ENCODE measurements at regions not wholly inside any gene's neighbourhood (a gene's known extent, or its start where the extent isn't known, plus 50 kb on each side); places are given as distances from the start of the nearest gene placed in this dataset.

DNA sequence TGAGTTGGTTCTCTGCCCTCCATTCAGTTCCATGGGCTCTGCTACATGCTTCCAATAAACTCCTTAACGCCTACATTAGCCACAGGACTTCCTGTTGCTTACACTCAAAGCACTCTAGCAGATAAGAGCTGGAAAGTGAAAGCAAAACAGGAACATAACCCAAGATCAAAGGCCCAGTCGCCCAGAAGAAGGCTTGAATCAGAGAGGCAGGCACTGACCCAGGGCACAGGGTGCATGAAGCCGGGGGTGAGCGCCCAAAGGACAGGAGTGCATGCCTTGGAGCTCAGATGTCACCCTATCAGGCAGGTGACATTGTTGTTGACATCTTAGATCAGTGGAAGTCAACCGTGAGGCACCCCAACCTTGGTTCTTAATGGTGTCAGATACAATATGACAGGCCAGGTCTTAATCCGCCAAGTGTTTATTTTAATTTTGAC is 235.1 kb downstream of the UACA start:
- 67% methylated on average over 3 of the region's 6 CpGs; no CpG with 5 or more reads in 1 of the 2 experiments for WGBS, 2 experiments (ENCODE audit: extremely low coverage in 2 of 2, insufficient read length in 1 of 2)
- no peak overlapping the region for H2AK9ac ChIP-seq (replicated peaks; ENCODE audit: low read depth, low read length, poor library complexity)
- POLR2A ChIA-PET (ENCODE audit: unreplicated experiment) = no interaction called here

More for the DNA sequence above, 235.1 kb downstream of the UACA start:
- peaks cover 2% of the 10 kb centered on the region; the same call in 1 of the 2 replicates for H3K4me1 ChIP-seq (ENCODE audit: control insufficient read depth, insufficient read depth, low read length)
- no peak overlapping the region for H3K4ac ChIP-seq (ENCODE audit: low read depth, low read length)
- H3K9me3 ChIP-seq (ENCODE audit: control insufficient read depth, insufficient read depth, low read length) = no peaks in the 10 kb centered on the region
- H3K27ac ChIP-seq (ENCODE audit: insufficient read depth, low read length) = no peak overlapping the region
- H3K36me3 ChIP-seq (ENCODE audit: control insufficient read depth, insufficient read depth, low read length) = no peaks in the 10 kb centered on the region
- peaks cover 4% of the 10 kb centered on the region; the same call in 1 of the 2 replicates for H3K9me1 ChIP-seq (ENCODE audit: insufficient read depth, low read length)
- H2BK15ac ChIP-seq (ENCODE audit: low read depth, low read length) = no peak overlapping the region
- TF ChIP-seq, protein P1, sequence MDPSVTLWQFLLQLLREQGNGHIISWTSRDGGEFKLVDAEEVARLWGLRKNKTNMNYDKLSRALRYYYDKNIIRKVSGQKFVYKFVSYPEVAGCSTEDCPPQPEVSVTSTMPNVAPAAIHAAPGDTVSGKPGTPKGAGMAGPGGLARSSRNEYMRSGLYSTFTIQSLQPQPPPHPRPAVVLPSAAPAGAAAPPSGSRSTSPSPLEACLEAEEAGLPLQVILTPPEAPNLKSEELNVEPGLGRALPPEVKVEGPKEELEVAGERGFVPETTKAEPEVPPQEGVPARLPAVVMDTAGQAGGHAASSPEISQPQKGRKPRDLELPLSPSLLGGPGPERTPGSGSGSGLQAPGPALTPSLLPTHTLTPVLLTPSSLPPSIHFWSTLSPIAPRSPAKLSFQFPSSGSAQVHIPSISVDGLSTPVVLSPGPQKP (IDR thresholded peaks at IDR 0.05; ENCODE audit: borderline replicate concordance, low read depth, low read length) = no peak
- TF ChIP-seq BHLHE40 (IDR thresholded peaks at IDR 0.05; ENCODE audit: low read depth, low read length) (no peak), FOS (IDR thresholded peaks at IDR 0.05; ENCODE audit: low read depth, low read length) (no peak), CHD1 (IDR thresholded peaks at IDR 0.05; ENCODE audit: low read depth, low read length) (no peak), MAFK (IDR thresholded peaks at IDR 0.05; ENCODE audit: low read depth, low read length) (no peak), RCOR1 (IDR thresholded peaks at IDR 0.05; ENCODE audit: insufficient replicate concordance, low read length) (no peak), SMC3 (IDR thresholded peaks at IDR 0.05; ENCODE audit: low read depth, low read length) (no peak), RAD21 (IDR thresholded peaks at IDR 0.05; ENCODE audit: low read length) (no peak), NFE2L2 (IDR thresholded peaks at IDR 0.05; ENCODE audit: low read depth, low read length) (no peak), MAZ (IDR thresholded peaks at IDR 0.05; ENCODE audit: borderline replicate concordance, low read depth, low read length) (no peak), POLR2A (IDR thresholded peaks at IDR 0.05; ENCODE audit: low read depth, low read length) (no peak), MXI1 (IDR thresholded peaks at IDR 0.05; ENCODE audit: borderline replicate concordance, low read depth, low read length) (no peak), RFX5 (IDR thresholded peaks at IDR 0.05; ENCODE audit: low read depth, low read length) (no peak), CEBPB (IDR thresholded peaks at IDR 0.05; ENCODE audit: low read depth, low read length) (no peak)
- TF ChIP-seq, protein P2, sequence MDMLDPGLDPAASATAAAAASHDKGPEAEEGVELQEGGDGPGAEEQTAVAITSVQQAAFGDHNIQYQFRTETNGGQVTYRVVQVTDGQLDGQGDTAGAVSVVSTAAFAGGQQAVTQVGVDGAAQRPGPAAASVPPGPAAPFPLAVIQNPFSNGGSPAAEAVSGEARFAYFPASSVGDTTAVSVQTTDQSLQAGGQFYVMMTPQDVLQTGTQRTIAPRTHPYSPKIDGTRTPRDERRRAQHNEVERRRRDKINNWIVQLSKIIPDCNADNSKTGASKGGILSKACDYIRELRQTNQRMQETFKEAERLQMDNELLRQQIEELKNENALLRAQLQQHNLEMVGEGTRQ (IDR thresholded peaks at IDR 0.05; ENCODE audit: low read depth, low read length) = no peak
- TF ChIP-seq, protein P3, sequence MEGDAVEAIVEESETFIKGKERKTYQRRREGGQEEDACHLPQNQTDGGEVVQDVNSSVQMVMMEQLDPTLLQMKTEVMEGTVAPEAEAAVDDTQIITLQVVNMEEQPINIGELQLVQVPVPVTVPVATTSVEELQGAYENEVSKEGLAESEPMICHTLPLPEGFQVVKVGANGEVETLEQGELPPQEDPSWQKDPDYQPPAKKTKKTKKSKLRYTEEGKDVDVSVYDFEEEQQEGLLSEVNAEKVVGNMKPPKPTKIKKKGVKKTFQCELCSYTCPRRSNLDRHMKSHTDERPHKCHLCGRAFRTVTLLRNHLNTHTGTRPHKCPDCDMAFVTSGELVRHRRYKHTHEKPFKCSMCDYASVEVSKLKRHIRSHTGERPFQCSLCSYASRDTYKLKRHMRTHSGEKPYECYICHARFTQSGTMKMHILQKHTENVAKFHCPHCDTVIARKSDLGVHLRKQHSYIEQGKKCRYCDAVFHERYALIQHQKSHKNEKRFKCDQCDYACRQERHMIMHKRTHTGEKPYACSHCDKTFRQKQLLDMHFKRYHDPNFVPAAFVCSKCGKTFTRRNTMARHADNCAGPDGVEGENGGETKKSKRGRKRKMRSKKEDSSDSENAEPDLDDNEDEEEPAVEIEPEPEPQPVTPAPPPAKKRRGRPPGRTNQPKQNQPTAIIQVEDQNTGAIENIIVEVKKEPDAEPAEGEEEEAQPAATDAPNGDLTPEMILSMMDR (conservative IDR thresholded peaks at IDR 0.05; ENCODE audit: low read depth, low read length) = no peak
- no peak overlapping the region for H2BK120ac ChIP-seq (ENCODE audit: low read depth, low read length)
- peak; percentile 66; the same call in 1 of the 2 replicates for ATAC-seq (ENCODE audit: low read depth)
- dilution Hi-C loops (cut with HindIII; ENCODE audit: low sequenced_read_pairs, unreplicated experiment) = no loop called here
- H3K9ac ChIP-seq (ENCODE audit: low read depth, low read length) = no peak overlapping the region
- peak; percentile 54 for DNase-seq
- no peak overlapping the region for H4K8ac ChIP-seq (ENCODE audit: low read depth in 2 of 2, low read length in 2 of 2)
- no peak overlapping the region for H4K5ac ChIP-seq (ENCODE audit: low read depth, low read length)
- H2BK20ac ChIP-seq (ENCODE audit: low read depth, low read length) = no peak overlapping the region
- in situ Hi-C loops (cut with MboI; ENCODE audit: low sequenced_read_pairs) = no loop called here
- BruUV-seq (replicated peaks) = no TSS peak
- intact Hi-C loops (cut with micrococcal nuclease) = no loop called here
- H3K56ac ChIP-seq (ENCODE audit: extremely low read depth, insufficient read depth, low read length) = no peak overlapping the region
- H3K27me3 ChIP-seq (ENCODE audit: control insufficient read depth, insufficient read depth, low read length) = peaks cover 61% of the 10 kb centered on the region
- H4K91ac ChIP-seq (ENCODE audit: insufficient read depth, low read depth, low read length) = no peak overlapping the region
- no peak overlapping the region for H2AFZ ChIP-seq (replicated peaks; ENCODE audit: low read length, poor library complexity)
- no peak overlapping the region for H2AK5ac ChIP-seq (ENCODE audit: low read depth, low read length)
- H3K23ac ChIP-seq (ENCODE audit: low read depth, low read length) = no peak overlapping the region
- no peaks in the 10 kb centered on the region for H3K79me1 ChIP-seq (ENCODE audit: low read depth in 1 of 2, low read length in 2 of 2)
- H3K14ac ChIP-seq (replicated peaks; ENCODE audit: low read depth, low read length) = no peak overlapping the region
- H2BK5ac ChIP-seq (ENCODE audit: low read depth, low read length, poor library complexity, severe bottlenecking) = no peak overlapping the region
- CTCF ChIA-PET = interaction anchor here (1.0 kb wide), 1 partner anchor 23 kb away, joined by 3 read pairs; no protein-coding TSS in a partner anchor
- no peak overlapping the region for H3K4me3 ChIP-seq (ENCODE audit: insufficient read depth, low read depth, low read length)
- H3K18ac ChIP-seq (ENCODE audit: low read depth, low read length) = no peak overlapping the region
- H4K20me1 ChIP-seq (ENCODE audit: insufficient read depth, low read length) = no peaks in the 10 kb centered on the region
- H3K4me2 ChIP-seq (ENCODE audit: low read depth, low read length) = peak overlapping the region; percentile 57; the same call in 1 of the 2 replicates
